ENCODE measurements at regions not wholly inside any gene's neighbourhood (a gene's known extent, or its start where the extent isn't known, plus 50 kb on each side); places are given as distances from the start of the nearest gene placed in this dataset.

- CTCF ChIA-PET = no interaction called here
Observed at GRCh38 chr11:95459291-95460042, 228.5 kb upstream of the SESN3 start.

More at GRCh38 chr11:95459291-95460042, 228.5 kb upstream of the SESN3 start:
- intact Hi-C loops (cut with micrococcal nuclease; ENCODE audit: unreplicated experiment) (no loop called here), in situ Hi-C loops (cut with HindIII; ENCODE audit: low pct_unique_long_range_greater_than_20kb, low sequenced_read_pairs) (no loop called here)
- Histone ChIP-seq H3K9me3 (ENCODE audit: control insufficient read depth, insufficient read depth, low read depth, low read length) (no peaks in the 10 kb centered on the region), H3K4me1 (ENCODE audit: control insufficient read depth, insufficient read depth, low read length) (no peaks in the 10 kb centered on the region), H3K36me3 (ENCODE audit: control insufficient read depth, insufficient read depth, low read length) (no peaks in the 10 kb centered on the region), H3K27me3 (ENCODE audit: control insufficient read depth, insufficient read depth, low read length) (no peaks in the 10 kb centered on the region), H3K4me3 (ENCODE audit: low read depth in 2 of 2, low read length in 2 of 2) (no peak overlapping the region), H3K27ac (ENCODE audit: low read length) (no peak overlapping the region)
- ATAC-seq = no peak
- BruUV-seq (replicated peaks) = no TSS peak
- POLR2A ChIA-PET = no interaction called here
- TF ChIP-seq REST (IDR thresholded peaks at IDR 0.05; ENCODE audit: insufficient read depth in 1 of 2, low read depth in 2 of 2, low read length in 1 of 2) (no peak), SIN3A (IDR thresholded peaks at IDR 0.05; ENCODE audit: borderline replicate concordance, insufficient read depth, low read depth, low read length) (no peak), CTCF (IDR thresholded peaks at IDR 0.05) (no peak), TCF7L2 (IDR thresholded peaks at IDR 0.05; ENCODE audit: low read depth, low read length) (no peak), POLR2AphosphoS5 (IDR thresholded peaks at IDR 0.05; ENCODE audit: low read depth, low read length) (no peak)
- DNase-seq (ENCODE audit: low read depth, low spot score) = no peak

Data from Panc1 (cell line).